DMS53 treated with DMSO at 0.1 percent for 48 hours (cell line): ENCODE measurements at regions not wholly inside any gene's neighbourhood (a gene's known extent, or its start where the extent isn't known, plus 50 kb on each side); places are given as distances from the start of the nearest gene placed in this dataset.
"Not testable (repeated sequence)": the region's sequence is repeated elsewhere in the genome, so short reads cannot be mapped to it uniquely, and the experiment has no call there.

Source experiments
- DNase-seq: peaks from one replicate; lab custom pipeline; 2025; ENCODE audit not compliant: unreplicated experiment; lab: John Stamatoyannopoulos, UW

DNA sequence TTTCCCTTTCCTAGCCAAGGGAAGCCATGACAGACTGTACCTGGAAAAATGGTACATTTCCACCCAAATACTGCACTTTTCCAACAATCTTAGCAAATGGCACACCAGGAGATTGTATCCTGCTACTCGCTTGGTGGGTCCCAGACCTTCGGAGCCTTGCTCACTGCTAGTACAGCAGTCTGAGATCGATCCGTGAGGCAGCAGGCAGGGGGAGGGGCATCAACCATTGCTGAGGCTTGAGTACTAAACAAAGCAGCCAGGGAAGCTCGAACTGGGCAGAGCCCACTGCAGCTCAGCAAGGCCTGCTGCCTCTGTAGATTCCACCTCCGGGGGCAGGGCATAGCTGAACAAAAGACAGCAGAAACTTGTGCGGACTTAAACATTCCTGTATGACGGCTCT lies 218.8 kb downstream of the LRIG3 start:
- DNase-seq = no peak

DNA sequence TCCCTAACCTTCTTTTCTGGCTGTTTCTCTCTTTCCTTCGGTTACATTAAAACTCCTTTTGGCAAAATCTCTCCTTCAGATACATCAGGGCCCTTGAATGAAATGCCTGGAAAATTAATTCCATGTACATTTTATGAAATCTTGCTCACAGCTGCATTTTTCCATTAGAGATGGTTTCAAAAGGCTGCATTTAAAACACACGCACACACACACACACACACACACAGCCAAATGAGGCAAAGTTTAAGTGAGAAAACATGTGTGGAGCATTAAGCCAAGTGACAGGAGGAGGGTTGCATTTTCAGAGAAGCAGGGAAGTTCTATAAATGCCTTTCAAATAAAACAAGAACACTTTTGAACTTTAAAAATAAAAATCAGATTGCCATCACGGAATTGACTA lies 216.4 kb downstream of the LRIG3 start:
- DNase-seq = no peak

DNA sequence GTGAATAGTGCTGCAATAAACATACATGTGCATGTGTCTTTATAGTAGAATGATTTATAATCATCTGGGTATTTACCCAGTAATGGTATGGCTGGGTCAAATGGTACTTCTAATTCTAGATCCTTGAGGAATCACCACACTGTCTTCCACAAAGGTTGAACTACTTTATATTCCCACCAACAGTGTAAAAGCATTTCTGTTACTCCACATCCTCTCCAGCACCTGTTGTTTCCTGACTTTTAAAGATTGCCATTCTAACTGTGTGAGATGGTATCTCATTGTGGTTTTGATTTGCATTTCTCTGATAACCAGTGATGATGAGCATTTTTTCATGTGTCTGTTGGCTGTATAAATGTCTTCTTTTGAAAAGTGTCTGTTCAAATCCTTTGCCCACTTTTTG lies 215.5 kb downstream of the LRIG3 start:
- DNase-seq = not testable (repeated sequence)

DNA sequence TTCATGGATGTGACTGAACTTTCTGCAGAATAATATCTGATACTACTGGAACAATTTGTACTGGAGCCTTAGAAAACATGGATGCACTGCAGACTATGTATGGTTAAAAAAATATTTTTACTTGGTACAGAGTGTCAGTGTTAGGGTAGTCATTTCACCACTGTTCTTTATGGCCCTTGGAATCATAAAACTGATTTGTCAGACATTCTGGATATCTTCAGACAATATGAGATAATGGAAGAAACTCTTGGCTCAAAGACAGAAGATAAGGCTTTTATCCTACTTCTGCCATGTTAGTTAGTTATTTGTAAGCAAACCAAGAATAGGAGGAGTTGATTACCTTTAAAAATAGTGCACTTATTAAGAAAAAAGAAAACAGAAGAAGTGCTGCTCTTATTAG lies 209.4 kb downstream of the LRIG3 start:
- no peak for DNase-seq

DNA sequence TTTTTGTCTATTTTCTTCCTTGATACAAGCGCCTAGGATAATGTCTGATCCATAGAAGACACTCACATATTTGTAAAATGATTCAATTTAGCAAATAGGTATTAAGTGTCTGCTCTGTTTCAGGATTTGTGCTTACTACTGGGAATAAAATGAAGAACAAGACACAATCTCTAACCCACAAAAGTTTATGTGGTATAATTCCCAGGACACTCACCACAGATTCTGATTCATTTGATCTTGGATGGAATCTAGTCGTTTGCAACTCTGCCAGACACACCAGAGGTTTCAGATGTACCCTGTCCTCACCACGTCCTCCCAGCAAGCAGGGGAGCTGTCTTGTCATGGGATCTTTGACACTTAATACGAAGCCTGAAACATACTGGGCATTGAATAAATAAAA lies 208.3 kb downstream of the LRIG3 start:
- no peak for DNase-seq

DNA sequence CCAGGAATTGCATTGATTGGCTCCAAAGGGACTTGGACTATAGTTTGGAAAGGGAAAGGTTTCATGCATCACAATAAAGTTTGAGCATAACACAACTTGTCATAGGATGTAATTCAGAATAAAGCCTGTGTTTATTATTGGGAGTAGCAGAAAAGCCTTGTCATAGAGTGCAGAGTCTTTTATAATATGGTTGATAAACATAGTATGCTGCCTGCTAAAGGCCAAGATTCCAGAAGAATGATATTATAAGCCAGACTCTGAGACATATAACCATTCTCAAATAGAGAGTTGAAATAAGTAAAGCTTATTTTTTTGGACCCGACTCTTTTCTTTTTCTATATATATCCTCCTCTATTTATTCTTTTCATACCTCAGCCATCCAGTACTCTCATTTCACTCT lies 207.3 kb downstream of the LRIG3 start:
- no peak for DNase-seq

DNA sequence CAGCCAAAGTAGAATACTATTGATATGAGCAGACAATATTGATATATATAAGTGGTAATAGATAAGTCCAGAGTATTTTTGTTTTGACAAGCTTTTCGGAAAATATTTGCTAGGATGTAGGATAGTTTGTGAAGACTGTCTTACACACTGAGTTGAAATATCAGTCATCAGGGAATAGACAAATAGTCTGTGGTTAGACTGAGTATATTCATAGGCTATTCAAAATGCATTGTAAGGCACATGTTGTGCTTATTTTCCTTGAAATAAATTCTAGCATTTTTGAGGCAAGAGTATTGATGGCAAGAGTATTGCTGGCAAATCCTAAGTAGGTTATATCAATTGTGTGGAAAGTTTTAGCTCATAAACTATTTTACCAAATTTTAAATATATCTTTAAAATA lies 201.1 kb downstream of the LRIG3 start:
- no peak for DNase-seq

DNA sequence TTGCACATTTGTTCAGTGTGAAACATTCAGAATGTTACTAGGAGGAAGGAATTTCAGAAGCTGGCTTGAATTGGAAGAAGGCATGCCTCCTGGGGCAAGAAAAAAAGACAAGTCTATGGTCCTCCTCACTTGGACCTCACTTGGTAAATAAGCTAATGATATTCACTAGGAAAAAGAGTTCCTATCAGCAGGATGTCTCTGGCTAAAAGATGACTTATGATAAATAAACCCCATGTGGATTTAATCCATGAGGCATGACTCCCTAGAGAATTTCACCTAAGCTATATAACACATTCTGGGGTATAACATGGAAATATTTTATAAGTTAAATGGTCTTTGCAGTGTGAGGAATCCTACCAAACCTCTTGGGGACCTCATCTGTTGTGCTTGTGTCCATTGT lies 199.9 kb downstream of the LRIG3 start:
- no peak for DNase-seq

DNA sequence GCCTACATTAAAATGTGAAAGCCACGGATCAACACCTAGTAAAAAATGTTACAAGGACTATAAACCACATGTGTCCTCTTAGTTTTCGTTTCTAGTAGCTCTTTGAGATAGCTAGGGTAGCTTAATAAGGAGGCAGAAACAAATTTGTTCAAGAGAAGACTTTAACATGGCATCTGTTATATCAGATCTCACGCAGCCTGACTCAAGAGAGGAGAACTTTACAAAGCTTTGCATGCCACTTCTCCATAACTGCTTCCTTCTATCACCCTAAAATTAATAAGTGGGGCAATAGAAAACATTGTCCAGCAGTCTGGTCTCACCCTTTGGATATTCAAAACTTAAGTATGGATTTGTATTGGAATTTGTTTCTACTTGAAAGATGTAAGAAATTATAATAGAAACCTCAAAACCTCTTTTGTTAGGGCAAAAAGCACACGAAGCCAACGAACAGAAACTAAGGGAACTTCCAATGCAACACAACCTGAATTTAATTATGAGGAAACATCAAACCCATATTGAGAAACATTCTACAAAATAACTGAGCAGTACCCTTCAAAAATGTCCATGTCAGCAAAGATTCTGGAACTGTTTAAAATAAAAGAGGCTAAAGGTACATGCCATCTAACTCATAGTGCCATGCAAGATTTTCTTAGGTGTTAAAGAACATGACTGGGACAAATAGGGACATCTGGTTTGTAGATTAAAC lies 194.8 kb downstream of the LRIG3 start:
- no peak for DNase-seq

DNA sequence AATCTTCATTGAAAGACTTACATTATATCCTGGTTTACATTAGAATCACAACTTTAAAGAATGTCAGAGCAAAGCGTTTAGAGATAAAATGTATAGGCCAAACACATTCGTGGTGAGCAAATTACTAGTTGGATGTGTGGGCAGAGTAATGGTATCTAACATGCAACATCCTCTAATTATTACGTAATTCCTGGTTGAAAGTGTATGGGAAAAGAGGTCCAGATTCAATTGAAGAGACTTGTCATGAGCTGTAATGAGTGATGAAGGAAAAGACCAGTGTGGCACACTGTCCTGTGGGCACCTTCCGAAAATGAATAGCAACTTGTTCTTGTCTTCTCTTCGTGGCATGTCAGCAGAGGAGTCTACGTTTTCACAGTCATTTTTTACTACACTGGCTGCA lies 192.8 kb downstream of the LRIG3 start:
- DNase-seq = no peak

DNA sequence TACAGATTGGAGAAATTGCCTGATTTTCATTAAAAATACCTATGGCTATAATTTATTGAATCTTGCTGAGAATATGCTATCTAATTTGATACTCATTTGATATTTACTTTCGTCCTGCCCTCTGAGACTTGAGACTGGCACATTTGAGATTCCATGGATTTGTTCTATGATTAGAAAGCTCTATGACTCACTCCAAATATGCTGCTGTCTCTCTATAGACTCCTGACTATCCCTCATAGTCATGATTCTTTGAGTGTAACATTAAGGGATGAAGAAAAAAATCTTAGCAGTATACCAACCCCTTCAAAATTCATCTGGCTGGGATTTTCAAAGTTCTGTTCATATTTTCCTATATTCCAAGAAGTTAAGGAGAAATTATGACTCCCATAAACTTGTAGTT lies 191.9 kb downstream of the LRIG3 start:
- no peak for DNase-seq

DNA sequence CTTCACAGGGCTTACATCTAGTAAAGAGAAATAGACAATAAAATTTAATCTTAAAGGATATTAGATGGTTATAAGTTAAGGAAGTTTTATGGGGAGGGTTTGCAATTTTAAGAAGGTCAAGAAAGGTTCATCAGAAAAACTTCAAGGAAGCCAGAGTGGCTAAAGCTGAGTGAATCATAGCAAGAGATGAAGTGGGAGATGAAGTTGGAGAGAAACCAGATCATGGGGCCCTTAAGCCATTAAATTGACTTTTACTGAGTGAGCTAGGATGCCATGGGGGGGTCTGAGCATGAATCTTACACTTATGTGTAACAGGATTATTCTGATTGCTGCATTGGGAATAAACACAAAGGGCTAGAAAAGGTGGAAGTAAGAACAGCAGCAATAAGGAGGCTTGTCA lies 189.2 kb downstream of the LRIG3 start:
- no peak for DNase-seq

DNA sequence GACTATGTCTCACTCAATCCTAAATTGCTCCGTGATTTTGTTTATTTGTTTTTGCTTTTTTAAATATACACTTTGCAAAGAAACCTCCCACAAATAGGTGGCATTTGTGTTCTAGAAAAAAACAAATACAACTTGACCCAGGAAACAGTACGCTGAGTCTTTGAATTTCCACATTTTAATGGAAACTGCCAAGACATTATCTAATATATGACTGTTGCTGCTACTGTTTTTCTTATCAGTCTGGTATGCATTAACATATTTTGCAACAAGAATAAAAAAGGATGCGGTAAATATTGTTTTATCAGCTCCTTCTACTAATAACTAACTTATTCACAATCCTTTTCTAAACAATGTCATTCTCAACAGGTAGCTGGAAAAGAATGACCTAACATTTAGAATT lies 187.4 kb downstream of the LRIG3 start:
- DNase-seq = no peak

DNA sequence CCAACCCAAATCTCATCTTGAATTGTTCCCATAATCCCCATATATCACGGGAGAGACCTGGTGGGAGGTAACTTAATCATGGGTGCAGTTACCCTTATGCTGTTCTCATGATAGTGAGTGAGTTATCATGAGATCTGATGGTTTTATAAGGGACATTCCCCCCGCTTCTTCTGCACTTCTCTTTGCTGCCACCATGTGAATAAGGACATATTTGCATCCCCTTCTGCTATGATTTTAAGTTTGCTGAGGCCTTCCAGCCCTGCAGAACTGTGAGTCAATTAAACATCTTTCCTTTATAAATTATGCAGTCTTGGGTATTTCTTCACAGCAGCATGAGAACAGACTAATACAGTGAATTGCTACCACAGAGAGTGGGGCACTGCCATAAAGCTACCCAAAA lies 179.1 kb downstream of the LRIG3 start:
- DNase-seq = no peak

DNA sequence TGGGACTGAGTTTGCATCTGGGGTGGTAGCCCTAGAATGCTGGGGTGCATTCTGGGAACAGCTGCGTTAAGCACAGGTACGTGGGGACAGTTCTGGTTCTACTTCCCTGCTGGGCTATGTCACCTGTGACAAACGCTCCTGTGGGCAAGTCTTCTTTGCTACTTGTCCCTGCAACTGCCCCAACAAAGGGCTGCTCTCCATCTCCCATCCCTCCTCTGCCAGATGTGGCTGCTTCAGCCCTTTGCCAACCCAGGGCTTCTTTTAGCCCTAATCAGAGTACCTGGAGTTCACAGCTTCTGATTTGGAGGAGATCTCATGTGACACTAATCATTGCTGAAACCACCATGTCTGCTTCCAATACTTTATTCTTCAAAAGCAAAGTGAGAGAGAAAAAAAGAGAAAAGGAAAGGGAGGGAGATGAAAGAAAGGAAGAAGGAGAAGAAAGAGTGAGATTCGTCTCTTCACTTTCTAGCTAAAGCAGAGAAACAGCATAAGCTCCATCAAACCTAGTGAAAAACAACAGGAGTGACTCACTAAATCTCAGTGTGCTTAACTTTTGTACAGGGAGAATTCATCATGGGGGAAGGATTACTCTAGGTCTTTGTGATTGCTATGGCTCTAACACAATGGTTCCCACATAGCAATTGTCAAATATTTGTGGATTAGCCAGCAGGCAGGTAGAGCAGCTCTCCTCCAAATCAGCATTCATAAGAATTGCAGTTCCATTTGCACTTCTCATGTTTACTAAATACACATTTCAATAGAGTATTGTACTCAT lies 174.8 kb downstream of the LRIG3 start:
- DNase-seq = no peak

DNA sequence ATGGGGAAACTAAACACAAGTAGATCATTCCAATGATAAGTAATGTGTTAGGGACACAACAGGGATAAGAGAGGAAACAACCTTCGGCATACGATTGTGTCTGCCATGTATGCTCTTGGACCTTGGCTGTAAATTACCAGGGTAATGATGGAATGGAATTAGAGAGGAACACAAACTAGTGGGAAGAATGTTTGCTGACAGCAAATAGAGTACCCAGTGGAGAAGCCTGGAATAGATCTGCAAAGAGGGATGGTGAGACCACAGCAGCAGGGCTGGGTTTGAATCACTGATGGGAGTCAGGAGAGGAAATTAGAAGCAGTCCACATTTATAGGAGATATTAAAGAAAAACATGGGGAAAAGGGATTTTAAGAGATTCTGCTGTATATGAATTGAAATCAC lies 172.8 kb downstream of the LRIG3 start:
- no peak for DNase-seq

DNA sequence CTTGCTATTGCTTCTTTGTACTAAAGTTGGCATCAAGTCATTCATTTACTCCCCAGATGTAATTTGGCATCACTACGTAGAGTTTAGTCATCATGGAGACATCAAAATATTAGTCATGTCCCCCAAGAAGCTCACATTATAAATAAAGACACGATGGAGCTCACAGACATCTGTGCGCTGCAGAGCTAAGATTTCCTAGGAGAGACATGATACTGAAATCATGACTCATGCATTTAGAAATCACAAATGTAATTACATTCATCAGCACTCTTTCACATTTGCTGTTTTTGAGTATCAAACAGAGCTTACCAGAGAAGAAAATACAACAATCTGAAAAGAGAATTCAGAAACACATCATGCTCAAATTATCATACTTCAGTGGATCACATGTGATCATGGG lies 169.8 kb downstream of the LRIG3 start:
- no peak for DNase-seq

DNA sequence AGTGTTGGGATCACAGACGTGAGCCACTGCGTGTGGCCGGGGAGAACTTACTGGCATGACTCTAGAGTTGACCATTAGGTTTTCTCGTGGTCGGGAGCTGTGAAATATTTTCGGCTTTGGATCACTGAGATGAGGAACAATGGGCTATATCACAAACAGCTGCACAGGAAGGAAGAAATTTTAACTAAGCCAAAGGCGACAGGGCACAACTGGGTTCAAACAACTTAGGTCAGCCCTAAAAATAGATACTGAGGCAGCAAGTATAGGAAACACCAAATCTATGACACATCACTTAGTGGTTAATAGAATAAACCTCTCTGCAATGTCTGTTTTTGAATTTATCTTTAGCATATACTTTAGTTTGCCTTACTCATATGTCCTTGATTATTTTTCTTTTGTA lies 162.9 kb downstream of the LRIG3 start:
- no peak for DNase-seq

DNA sequence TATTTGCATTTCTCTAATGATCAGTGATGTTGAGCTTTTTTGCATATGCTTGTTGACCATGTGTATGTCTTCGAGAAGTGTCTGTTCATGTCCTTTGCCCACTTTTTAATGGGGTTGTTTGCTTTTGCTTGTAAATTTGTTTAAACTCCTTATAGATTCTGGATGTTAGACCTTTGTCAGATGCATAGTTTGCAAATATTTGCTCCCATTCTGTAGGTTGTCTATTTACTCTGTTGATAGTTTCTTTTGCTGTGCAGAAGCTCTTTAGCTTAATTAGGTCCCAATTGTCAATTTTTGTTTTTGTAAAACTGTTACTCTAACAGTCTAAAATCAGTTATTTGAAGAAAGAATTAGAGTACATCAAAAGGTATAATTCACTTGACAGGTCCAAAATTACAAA lies 160.6 kb downstream of the LRIG3 start:
- not testable (repeated sequence) for DNase-seq

DNA sequence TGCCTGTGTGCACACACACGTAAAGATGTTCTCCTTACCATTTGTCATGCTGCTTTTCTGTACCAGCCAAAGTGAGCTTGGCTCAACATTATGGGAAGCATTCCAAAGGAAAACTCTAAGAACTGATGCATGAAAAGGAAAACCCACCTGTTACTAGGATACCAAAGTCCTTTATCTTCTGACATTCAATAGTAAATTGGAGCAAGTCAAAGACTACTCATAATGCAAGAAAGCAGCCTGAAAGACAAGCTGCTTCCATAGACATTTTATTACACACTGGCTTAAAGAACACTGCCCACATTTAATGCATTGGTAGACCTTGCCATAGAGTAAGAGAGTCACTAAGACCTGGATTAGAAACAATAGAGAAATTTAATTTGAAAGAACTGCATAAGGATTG lies 159.0 kb downstream of the LRIG3 start:
- no peak for DNase-seq

DNA sequence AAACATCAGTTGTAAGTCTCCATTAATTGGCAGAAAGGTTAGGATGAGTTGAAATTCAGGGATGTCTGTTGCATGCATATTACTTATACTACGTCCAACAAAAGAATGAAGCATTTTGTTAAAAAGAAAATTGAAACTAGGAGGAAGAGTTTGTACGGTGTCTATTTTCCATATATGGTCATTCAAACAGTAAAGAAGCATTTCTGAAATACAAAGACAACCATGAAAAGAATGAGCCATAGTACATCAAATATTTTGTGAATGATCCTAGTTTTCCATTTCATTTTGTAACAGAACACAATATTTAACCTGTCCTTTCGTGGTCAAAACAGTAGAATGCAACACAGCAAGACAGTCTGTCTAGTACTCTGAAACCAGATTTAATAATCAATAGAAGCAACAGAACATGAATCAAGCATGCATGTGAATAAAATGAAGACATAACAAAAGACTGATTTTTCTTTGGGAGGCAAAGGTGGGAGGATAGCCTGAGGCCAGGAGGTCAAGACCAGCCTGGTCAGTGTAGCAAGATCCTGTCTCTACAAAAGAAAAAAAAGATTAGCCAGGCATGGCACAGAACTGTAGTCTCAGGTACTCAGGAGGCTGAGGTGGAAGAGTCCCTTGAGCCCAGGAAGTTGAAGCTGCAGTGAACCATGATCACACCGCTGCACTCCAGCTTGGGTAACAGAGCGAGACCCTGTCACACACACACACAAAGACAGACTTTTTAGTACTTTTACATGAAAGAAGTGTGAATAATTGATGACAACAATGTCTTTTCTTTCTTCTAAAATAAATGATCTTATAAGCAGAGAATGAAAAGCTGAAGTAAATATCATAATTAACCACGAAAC lies 156.0 kb downstream of the LRIG3 start:
- peak; percentile 30 for DNase-seq

DNA sequence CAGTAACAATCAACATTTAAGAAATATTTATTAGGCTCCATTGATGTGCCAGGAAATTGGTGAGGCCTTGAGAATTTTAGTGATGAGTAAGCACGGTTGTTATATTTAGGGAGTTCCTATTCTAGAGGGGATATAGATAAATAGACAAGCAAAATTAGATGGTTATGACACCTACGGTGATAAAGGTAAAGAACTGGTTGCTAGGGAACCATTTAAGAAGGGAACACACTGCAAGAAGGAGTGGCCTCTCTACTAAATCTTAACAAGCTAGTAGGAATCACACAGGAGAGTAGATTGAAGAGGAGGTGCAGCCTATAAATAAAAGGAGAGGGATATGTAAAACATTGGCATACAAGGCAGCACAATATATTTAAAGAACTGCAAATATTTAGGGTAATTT lies 155.2 kb downstream of the LRIG3 start:
- no peak for DNase-seq
